ENCODE measurements at regions not wholly inside any gene's neighbourhood (a gene's known extent, or its start where the extent isn't known, plus 50 kb on each side); places are given as distances from the start of the nearest gene placed in this dataset.

DNA sequence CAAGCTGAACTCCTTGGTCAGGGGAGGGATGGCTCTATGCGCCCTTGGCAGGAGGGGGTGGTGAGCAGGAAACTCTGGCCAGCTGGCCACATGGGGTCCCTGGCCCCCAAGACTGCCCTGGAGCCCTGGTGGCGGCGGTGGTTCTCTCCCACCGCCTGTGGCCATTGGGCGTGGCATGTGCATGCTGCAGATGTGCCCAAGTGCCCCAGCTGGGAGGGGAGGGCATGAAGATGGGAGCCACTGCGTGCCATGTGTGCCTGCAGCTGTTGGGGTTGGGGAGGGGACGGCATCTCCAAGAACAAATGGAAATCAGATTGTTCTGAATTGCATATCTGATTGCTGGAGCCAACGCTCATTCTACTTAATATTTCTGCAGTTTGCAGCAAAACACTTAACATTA lies 115.7 kb upstream of the IGF1 start:
- DNase-seq (ENCODE audit: low spot score): no peak

- no peak for DNase-seq (ENCODE audit: low spot score)
These were observed 115.0 kb upstream of the IGF1 start for GRCh38 chr12:102595315-102595714.

- no peak for DNase-seq (ENCODE audit: low spot score)
These were observed 112.8 kb upstream of the IGF1 start for GRCh38 chr12:102593134-102593533.

GRCh38 chr12:102592134-102592533 lies 111.8 kb upstream of the IGF1 start:
- DNase-seq (ENCODE audit: low spot score): no peak

DNA sequence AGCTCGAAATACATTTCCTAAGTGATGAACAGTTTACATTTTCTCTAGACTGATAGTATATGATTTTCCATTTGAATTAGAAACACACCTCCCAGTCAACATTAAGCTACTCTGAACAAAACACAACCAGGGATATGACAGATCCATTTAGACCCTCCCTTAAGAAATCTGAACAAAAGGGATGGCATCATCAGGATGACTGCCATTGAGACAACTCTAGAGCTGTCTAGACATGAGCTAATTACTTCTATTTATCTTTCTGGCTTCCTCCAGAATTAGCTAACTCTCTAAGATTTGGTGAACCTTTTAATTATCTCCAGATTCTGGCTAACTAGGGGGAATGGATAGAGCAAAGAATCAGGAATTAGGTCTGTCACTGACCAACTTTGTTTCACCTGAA lies 92.9 kb upstream of the IGF1 start:
- DNase-seq (ENCODE audit: low spot score): no peak

GRCh38 chr12:102571889-102572288 lies 91.5 kb upstream of the IGF1 start:
- no peak for DNase-seq (ENCODE audit: low spot score)

- DNase-seq (ENCODE audit: low spot score): no peak
These were observed 89.9 kb upstream of the IGF1 start for GRCh38 chr12:102570256-102570655.

- no peak for DNase-seq (ENCODE audit: low spot score)
These were observed 89.4 kb upstream of the IGF1 start for GRCh38 chr12:102569803-102570202.

- DNase-seq (ENCODE audit: low spot score): no peak
These were observed 87.9 kb upstream of the IGF1 start for GRCh38 chr12:102568276-102568675.

DNA sequence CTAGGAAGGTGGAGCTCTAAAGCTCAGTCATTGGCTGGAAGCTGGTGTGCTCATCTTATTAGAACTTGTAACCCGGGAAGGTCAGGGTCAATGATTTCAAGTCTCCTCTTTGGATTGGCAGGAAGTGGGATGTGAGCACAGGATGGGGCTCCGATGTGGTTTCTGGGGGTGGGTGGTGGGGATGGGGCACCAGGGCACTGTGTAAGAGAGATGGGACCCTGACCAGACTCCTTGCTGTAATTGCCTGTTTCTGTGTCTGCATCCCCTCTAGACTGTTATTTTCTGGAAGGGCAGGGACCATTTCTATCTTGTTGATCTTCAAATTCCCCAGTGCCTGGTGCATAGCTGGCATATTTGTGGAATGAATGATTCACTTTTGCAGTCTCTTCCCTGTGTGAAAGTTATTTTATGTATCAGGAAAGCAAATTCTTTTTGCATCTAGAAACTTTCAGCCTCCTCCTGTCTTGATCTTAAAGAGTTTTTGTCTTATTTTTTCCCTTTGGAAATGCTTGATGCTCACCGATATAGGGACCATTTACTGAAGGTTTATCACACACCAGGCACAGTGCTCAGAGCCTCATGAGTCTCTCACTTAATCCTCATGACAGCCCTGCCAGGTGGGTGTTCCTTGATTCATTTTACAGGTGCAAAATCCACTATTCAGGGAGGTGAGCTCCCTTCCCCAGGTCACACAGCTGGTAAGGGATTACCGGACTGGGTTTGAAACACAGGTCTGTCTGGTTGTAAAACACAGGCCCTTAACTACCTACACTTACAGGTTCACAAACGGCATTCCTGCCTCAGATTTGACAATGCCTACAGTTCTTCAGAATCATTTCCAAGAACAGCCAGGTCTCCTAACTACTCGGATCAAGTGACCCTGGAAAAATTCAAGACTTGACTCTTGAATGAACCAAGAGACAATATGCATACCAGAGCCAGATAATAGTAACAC lies 86.9 kb upstream of the IGF1 start:
- no peak for DNase-seq (ENCODE audit: low spot score)

GRCh38 chr12:102565555-102565954 lies 85.2 kb upstream of the IGF1 start:
- no peak for DNase-seq (ENCODE audit: low spot score)

DNA sequence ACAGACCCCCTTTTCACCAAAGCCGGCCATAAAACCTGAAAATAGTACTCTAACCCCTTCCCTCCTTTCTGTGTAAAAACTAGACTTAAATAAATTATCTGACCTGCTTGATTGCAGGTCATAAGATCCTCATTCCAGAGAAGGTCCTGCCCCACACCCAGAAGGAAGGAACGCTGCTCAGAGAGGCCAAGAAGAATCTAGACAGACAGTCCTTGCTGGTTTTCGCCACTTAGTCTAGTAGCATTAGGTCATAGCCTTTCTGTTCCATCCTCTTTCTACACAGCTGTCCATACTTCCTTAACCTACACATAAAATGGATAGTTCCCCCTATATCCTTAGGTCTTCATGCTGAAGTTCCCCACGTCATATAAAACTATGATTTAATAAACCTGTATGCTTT lies 83.7 kb upstream of the IGF1 start:
- no peak for DNase-seq (ENCODE audit: low spot score)

- no peak for DNase-seq (ENCODE audit: low spot score)
These were observed 82.6 kb upstream of the IGF1 start for GRCh38 chr12:102562836-102563425.

GRCh38 chr12:102551186-102551585 lies 70.8 kb upstream of the IGF1 start:
- DNase-seq (ENCODE audit: low spot score): no peak

- no peak for DNase-seq (ENCODE audit: low spot score)
These were observed 69.3 kb upstream of the IGF1 start for GRCh38 chr12:102549691-102550090.

GRCh38 chr12:102548543-102548942 lies 68.2 kb upstream of the IGF1 start:
- DNase-seq (ENCODE audit: low spot score): no peak

DNA sequence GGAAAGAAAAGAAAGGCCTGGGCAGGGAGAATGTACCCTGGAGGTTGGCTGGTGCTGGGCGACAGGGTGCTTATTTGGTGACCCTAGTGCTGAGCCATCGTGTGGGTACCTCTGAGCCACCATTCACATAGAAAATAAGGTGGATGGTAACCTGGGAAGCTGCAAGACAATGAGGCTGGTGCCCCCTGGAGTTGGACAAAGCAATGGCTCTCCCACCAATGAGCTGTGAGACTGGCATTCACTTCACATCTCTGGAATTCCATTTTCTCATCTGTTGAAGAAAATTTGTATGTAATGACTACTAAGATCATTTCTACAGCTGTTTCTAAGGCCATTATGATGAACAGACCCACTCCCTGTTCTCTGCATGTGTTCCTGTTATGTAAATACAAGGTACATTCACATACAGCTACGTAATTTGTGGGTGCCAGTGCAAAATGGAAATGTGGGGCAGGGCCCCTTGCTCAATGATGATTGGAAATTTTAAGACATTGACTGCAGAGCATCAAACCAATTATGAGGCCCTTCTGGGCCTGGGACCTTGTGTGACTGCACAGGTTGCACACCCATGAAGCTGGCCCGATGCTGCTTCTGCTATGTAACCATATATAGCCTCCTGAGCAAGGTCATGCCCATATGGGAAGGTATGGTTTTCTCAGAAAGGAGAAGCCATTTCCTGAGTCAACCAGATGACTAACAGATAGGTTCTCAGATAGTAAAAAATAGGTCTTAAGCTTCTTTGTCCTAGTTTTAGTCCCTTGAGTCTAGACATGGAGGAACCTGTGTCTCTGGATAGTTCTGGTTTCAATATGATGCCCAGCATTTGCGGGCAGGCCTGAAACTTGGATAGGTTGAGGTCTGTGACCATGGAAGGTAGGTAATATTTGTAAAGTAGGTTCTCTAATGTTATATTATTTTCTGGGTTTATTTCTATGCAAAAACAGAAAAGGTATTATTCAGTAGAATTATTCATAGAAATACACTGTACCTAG lies 63.4 kb upstream of the IGF1 start:
- no peak for DNase-seq (ENCODE audit: low spot score)

DNA sequence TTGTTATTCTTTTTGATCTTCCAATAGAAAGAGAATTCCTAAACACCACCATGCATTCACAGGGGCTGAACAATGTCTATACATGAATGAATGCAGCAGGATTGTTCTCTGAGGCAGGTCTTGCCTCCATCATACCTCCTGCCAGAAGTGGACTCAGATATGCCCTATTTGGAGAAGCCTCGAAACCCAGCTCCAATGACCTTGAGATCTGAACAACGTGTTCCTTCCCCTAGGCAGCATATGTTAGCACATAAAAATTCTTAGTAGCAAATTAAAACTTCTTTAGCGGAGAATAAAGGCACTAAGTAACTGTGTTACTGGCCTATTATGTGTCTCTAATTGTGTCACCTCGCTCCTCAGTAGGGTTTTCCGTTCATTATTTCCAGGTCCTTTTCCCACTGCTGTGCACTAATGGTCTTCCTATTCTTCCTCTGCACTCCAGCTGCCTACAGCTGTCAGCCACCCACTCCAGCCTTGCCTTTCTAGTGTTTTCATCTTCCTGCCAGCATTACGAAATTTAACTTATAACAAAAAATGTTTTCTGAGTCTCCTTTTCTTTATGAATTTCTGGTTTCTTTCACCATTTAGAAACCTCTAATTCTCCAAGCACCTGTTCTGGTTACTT lies 62.6 kb upstream of the IGF1 start:
- DNase-seq (ENCODE audit: low spot score): no peak

- DNase-seq (ENCODE audit: low spot score): no peak
These were observed 60.5 kb upstream of the IGF1 start for GRCh38 chr12:102540815-102541385.

- DNase-seq (ENCODE audit: low spot score): no peak
These were observed 59.5 kb upstream of the IGF1 start for GRCh38 chr12:102539651-102540553.
